Right lobe of liver (tissue), 4 donors: ENCODE measurements at regions not wholly inside any gene's neighbourhood (a gene's known extent, or its start where the extent isn't known, plus 50 kb on each side); places are given as distances from the start of the nearest gene placed in this dataset.

ENCODE experiments used
- POLR2A ChIP-seq: fragments of 450-650 bp; IDR thresholded peaks from one replicate; pipeline ENCODE4 v1.6.1; 2017; ENCODE audit warnings: antibody characterized with exemption, mild to moderate bottlenecking
- TF ChIP-seq, protein P1 (sequence below), 4 donors: fragments of 200-600 bp in 3 of 4; fragments of 450-650 bp in 1 of 4; IDR thresholded peaks; one replicate each; pipeline versions ENCODE4 v1.5.1 to v1.8.0; 2016 to 2022; ENCODE audit warnings: antibody characterized with exemption in 4 of 4, mild to moderate bottlenecking in 2 of 4
- donor health status: DM: no; HTN: no; CAD: no.
- donor health status: DM: no; HTN: no; CAD: no.
- donor health status: DM: no; HTN: yes; CAD: no.

DNA sequence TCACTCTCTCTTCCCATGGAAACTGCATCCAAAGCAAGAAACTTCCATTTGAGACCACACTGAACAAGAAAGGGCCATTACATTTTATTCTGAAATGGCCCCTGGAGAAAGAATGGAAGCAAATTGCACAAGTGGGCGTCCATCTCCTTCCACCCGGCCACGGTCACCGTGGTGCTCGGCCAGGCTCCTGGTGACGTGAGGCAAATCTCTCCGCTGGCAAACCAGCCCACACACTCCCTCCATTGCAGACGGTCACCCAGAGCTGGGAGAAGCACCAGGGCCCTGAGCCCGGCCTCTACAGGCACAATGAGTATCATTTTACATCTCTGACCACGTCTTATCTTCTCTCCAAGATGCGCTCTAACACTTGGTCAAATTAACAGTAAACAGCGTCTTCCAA lies 126.1 kb upstream of the FAM20C start:
- TF ChIP-seq, protein P1, sequence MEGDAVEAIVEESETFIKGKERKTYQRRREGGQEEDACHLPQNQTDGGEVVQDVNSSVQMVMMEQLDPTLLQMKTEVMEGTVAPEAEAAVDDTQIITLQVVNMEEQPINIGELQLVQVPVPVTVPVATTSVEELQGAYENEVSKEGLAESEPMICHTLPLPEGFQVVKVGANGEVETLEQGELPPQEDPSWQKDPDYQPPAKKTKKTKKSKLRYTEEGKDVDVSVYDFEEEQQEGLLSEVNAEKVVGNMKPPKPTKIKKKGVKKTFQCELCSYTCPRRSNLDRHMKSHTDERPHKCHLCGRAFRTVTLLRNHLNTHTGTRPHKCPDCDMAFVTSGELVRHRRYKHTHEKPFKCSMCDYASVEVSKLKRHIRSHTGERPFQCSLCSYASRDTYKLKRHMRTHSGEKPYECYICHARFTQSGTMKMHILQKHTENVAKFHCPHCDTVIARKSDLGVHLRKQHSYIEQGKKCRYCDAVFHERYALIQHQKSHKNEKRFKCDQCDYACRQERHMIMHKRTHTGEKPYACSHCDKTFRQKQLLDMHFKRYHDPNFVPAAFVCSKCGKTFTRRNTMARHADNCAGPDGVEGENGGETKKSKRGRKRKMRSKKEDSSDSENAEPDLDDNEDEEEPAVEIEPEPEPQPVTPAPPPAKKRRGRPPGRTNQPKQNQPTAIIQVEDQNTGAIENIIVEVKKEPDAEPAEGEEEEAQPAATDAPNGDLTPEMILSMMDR (IDR thresholded peaks at IDR 0.05): no peak
- no peak for TF ChIP-seq POLR2A
